ENCODE measurements at regions not wholly inside any gene's neighbourhood (a gene's known extent, or its start where the extent isn't known, plus 50 kb on each side); places are given as distances from the start of the nearest gene placed in this dataset.

DNA sequence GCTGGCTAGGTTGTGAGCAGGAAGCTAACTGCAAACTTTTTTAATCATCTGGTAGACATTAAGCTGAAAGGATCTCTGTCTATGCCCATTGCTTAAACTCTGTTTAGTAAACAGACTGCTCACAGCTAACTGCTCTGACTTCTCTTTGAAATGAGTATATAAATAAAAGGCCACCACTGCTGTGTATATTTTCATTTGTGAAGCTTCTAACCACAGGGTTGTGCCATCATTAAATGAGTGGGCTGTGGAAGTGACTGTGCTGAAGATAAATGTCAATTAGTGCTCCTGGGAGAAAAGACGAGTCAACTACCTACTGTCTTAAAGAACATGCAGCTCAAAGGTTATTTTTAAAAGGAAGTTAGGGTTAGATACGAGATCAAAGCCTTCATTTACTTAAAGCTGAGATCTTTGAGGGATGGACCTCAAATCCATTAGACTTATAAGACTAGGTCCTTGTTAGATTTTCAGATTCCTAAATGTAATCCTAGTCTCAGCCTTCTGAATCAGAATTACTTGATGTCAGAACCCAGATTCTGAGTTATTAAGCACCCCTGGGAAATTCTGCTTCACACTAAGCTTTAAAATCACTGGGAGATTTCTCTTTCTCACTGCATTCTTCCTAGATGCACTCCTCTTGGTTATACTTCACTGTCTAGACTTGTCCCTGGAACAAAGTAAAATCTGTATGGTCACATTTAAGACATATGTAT, 213.1 kb upstream of the FLRT2 start:
- TF ChIP-seq, protein P1, sequence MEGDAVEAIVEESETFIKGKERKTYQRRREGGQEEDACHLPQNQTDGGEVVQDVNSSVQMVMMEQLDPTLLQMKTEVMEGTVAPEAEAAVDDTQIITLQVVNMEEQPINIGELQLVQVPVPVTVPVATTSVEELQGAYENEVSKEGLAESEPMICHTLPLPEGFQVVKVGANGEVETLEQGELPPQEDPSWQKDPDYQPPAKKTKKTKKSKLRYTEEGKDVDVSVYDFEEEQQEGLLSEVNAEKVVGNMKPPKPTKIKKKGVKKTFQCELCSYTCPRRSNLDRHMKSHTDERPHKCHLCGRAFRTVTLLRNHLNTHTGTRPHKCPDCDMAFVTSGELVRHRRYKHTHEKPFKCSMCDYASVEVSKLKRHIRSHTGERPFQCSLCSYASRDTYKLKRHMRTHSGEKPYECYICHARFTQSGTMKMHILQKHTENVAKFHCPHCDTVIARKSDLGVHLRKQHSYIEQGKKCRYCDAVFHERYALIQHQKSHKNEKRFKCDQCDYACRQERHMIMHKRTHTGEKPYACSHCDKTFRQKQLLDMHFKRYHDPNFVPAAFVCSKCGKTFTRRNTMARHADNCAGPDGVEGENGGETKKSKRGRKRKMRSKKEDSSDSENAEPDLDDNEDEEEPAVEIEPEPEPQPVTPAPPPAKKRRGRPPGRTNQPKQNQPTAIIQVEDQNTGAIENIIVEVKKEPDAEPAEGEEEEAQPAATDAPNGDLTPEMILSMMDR (IDR thresholded peaks at IDR 0.05; ENCODE audit: extremely low read depth in 1 of 2, insufficient read depth in 1 of 2, low read depth in 1 of 2, low read length in 2 of 2) = no peak
- TF ChIP-seq, protein P2, sequence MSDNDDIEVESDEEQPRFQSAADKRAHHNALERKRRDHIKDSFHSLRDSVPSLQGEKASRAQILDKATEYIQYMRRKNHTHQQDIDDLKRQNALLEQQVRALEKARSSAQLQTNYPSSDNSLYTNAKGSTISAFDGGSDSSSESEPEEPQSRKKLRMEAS (IDR thresholded peaks at IDR 0.05; ENCODE audit: insufficient read depth, insufficient read length) = no peak
- TF ChIP-seq EZH2 (IDR thresholded peaks at IDR 0.05; ENCODE audit: borderline replicate concordance, low read depth, low read length, severe bottlenecking) = no peak
